ENCODE measurements at regions not wholly inside any gene's neighbourhood (a gene's known extent, or its start where the extent isn't known, plus 50 kb on each side); places are given as distances from the start of the nearest gene placed in this dataset.

- no peak for DNase-seq
- H3K4me1 ChIP-seq (ENCODE audit: low read length): no peaks in the 10 kb centered on the region
- H3K27me3 ChIP-seq (ENCODE audit: low read length): no peaks in the 10 kb centered on the region
- H3K9me3 ChIP-seq (ENCODE audit: low read length): peaks cover 13% of the 10 kb centered on the region
- H3K9ac ChIP-seq (ENCODE audit: low read length): no peak overlapping the region
- no peak overlapping the region for H3K4me2 ChIP-seq (ENCODE audit: low read depth, low read length, poor library complexity, severe bottlenecking)
- H3K79me2 ChIP-seq (ENCODE audit: low read length): no peaks in the 10 kb centered on the region
- H3K36me3 ChIP-seq (ENCODE audit: insufficient read depth, low read length): no peaks in the 10 kb centered on the region
- H4K20me1 ChIP-seq (ENCODE audit: insufficient read depth, low read depth, low read length): no peaks in the 10 kb centered on the region
- H3K9me2 ChIP-seq (replicated peaks; ENCODE audit: insufficient read depth, low read length): no peaks in the 10 kb centered on the region
- H3K27ac ChIP-seq (ENCODE audit: low read length): no peak overlapping the region
- no peak overlapping the region for H2AFZ ChIP-seq (ENCODE audit: low read length)
- no peak overlapping the region for H3K4me3 ChIP-seq (ENCODE audit: low read length)
These were observed 1223.8 kb downstream of the NXPH1 start for GRCh38 chr7:9657257-9657656.

- H2AFZ ChIP-seq (ENCODE audit: low read length): no peak overlapping the region
These were observed 1238.8 kb downstream of the NXPH1 start for GRCh38 chr7:9671979-9672917.

GRCh38 chr7:9680713-9681112, 1247.3 kb downstream of the NXPH1 start:
- no peaks in the 10 kb centered on the region for H3K4me1 ChIP-seq (ENCODE audit: low read length)
- H3K79me2 ChIP-seq (ENCODE audit: low read length): no peaks in the 10 kb centered on the region
- no peaks in the 10 kb centered on the region for H3K27me3 ChIP-seq (ENCODE audit: low read length)
- no peaks in the 10 kb centered on the region for H3K9me2 ChIP-seq (replicated peaks; ENCODE audit: insufficient read depth, low read length)
- H3K9me3 ChIP-seq (ENCODE audit: low read length): peaks cover 19% of the 10 kb centered on the region
- H3K9ac ChIP-seq (ENCODE audit: low read length): no peak overlapping the region
- no peak overlapping the region for H3K4me3 ChIP-seq (ENCODE audit: low read length)
- H3K27ac ChIP-seq (ENCODE audit: low read length): no peak overlapping the region
- H2AFZ ChIP-seq (ENCODE audit: low read length): no peak overlapping the region
- no peak for DNase-seq
- no peak overlapping the region for H3K4me2 ChIP-seq (ENCODE audit: low read depth, low read length, poor library complexity, severe bottlenecking)
- H3K36me3 ChIP-seq (ENCODE audit: insufficient read depth, low read length): no peaks in the 10 kb centered on the region
- no peaks in the 10 kb centered on the region for H4K20me1 ChIP-seq (ENCODE audit: insufficient read depth, low read depth, low read length)

More at GRCh38 chr7:9671979-9672917, 1238.8 kb downstream of the NXPH1 start:
- H3K9me3 ChIP-seq (ENCODE audit: low read length): peaks cover 10% of the 10 kb centered on the region
- H3K4me3 ChIP-seq (ENCODE audit: low read length): no peak overlapping the region
- no peaks in the 10 kb centered on the region for H3K79me2 ChIP-seq (ENCODE audit: low read length)
- H3K4me2 ChIP-seq (ENCODE audit: low read depth, low read length, poor library complexity, severe bottlenecking): no peak overlapping the region
- no peak for DNase-seq
- H3K4me1 ChIP-seq (ENCODE audit: low read length): no peaks in the 10 kb centered on the region
- no peaks in the 10 kb centered on the region for H4K20me1 ChIP-seq (ENCODE audit: insufficient read depth, low read depth, low read length)
- no peak overlapping the region for H3K27ac ChIP-seq (ENCODE audit: low read length)
- no peaks in the 10 kb centered on the region for H3K27me3 ChIP-seq (ENCODE audit: low read length)
- H3K9ac ChIP-seq (ENCODE audit: low read length): no peak overlapping the region
- no peaks in the 10 kb centered on the region for H3K36me3 ChIP-seq (ENCODE audit: insufficient read depth, low read length)
- no peaks in the 10 kb centered on the region for H3K9me2 ChIP-seq (replicated peaks; ENCODE audit: insufficient read depth, low read length)

GRCh38 chr7:9681284-9681683, 1247.9 kb downstream of the NXPH1 start:
- H3K27ac ChIP-seq (ENCODE audit: low read length): no peak overlapping the region
- peaks cover 14% of the 10 kb centered on the region for H3K9me3 ChIP-seq (ENCODE audit: low read length)
- H4K20me1 ChIP-seq (ENCODE audit: insufficient read depth, low read depth, low read length): no peaks in the 10 kb centered on the region
- H3K4me1 ChIP-seq (ENCODE audit: low read length): no peaks in the 10 kb centered on the region
- no peak for DNase-seq
- H3K4me2 ChIP-seq (ENCODE audit: low read depth, low read length, poor library complexity, severe bottlenecking): no peak overlapping the region
- H3K4me3 ChIP-seq (ENCODE audit: low read length): no peak overlapping the region
- no peak overlapping the region for H3K9ac ChIP-seq (ENCODE audit: low read length)
- no peaks in the 10 kb centered on the region for H3K9me2 ChIP-seq (replicated peaks; ENCODE audit: insufficient read depth, low read length)
- no peak overlapping the region for H2AFZ ChIP-seq (ENCODE audit: low read length)
- H3K79me2 ChIP-seq (ENCODE audit: low read length): no peaks in the 10 kb centered on the region
- no peaks in the 10 kb centered on the region for H3K27me3 ChIP-seq (ENCODE audit: low read length)
- no peaks in the 10 kb centered on the region for H3K36me3 ChIP-seq (ENCODE audit: insufficient read depth, low read length)

- Histone ChIP-seq H4K20me1 (ENCODE audit: insufficient read depth, low read depth, low read length) (no peaks in the 10 kb centered on the region), H3K36me3 (ENCODE audit: insufficient read depth, low read length) (no peaks in the 10 kb centered on the region), H3K27me3 (ENCODE audit: low read length) (no peaks in the 10 kb centered on the region), H3K4me3 (ENCODE audit: low read length) (no peak overlapping the region), H3K27ac (ENCODE audit: low read length) (no peak overlapping the region), H3K9me2 (replicated peaks; ENCODE audit: insufficient read depth, low read length) (no peaks in the 10 kb centered on the region), H2AFZ (ENCODE audit: low read length) (no peak overlapping the region), H3K4me1 (ENCODE audit: low read length) (no peaks in the 10 kb centered on the region), H3K79me2 (ENCODE audit: low read length) (no peaks in the 10 kb centered on the region), H3K9me3 (ENCODE audit: low read length) (peaks cover 24% of the 10 kb centered on the region), H3K4me2 (ENCODE audit: low read depth, low read length, poor library complexity, severe bottlenecking) (no peak overlapping the region), H3K9ac (ENCODE audit: low read length) (no peak overlapping the region)
- no peak for DNase-seq
These were observed 1257.9 kb downstream of the NXPH1 start for GRCh38 chr7:9691286-9691685.

- H3K27ac ChIP-seq (ENCODE audit: low read length): no peak overlapping the region
- no peak overlapping the region for H3K4me2 ChIP-seq (ENCODE audit: low read depth, low read length, poor library complexity, severe bottlenecking)
- no peaks in the 10 kb centered on the region for H3K36me3 ChIP-seq (ENCODE audit: insufficient read depth, low read length)
- no peaks in the 10 kb centered on the region for H3K4me1 ChIP-seq (ENCODE audit: low read length)
- no peak overlapping the region for H3K4me3 ChIP-seq (ENCODE audit: low read length)
- no peak overlapping the region for H3K9ac ChIP-seq (ENCODE audit: low read length)
- H2AFZ ChIP-seq (ENCODE audit: low read length): no peak overlapping the region
- no peak for DNase-seq
- H3K9me3 ChIP-seq (ENCODE audit: low read length): peaks cover 10% of the 10 kb centered on the region
- H4K20me1 ChIP-seq (ENCODE audit: insufficient read depth, low read depth, low read length): no peaks in the 10 kb centered on the region
- H3K27me3 ChIP-seq (ENCODE audit: low read length): no peaks in the 10 kb centered on the region
- H3K79me2 ChIP-seq (ENCODE audit: low read length): no peaks in the 10 kb centered on the region
- no peaks in the 10 kb centered on the region for H3K9me2 ChIP-seq (replicated peaks; ENCODE audit: insufficient read depth, low read length)
These were observed 1265.0 kb downstream of the NXPH1 start for GRCh38 chr7:9698375-9698774.

GRCh38 chr7:9709216-9709615, 1264.5 kb upstream of the PHF14 start:
- H2AFZ ChIP-seq (ENCODE audit: low read length): no peak overlapping the region
- H3K27ac ChIP-seq (ENCODE audit: low read length): no peak overlapping the region
- H3K79me2 ChIP-seq (ENCODE audit: low read length): no peaks in the 10 kb centered on the region
- no peaks in the 10 kb centered on the region for H3K27me3 ChIP-seq (ENCODE audit: low read length)
- no peak for DNase-seq
- H4K20me1 ChIP-seq (ENCODE audit: insufficient read depth, low read depth, low read length): no peaks in the 10 kb centered on the region
- no peak overlapping the region for H3K9ac ChIP-seq (ENCODE audit: low read length)
- H3K4me1 ChIP-seq (ENCODE audit: low read length): no peaks in the 10 kb centered on the region
- no peak overlapping the region; the same call in 1 of the 2 replicates for H3K4me3 ChIP-seq (ENCODE audit: low read length)
- no peak overlapping the region for H3K4me2 ChIP-seq (ENCODE audit: low read depth, low read length, poor library complexity, severe bottlenecking)
- no peaks in the 10 kb centered on the region for H3K36me3 ChIP-seq (ENCODE audit: insufficient read depth, low read length)
- no peaks in the 10 kb centered on the region; the same call in 1 of the 2 replicates for H3K9me2 ChIP-seq (replicated peaks; ENCODE audit: insufficient read depth, low read length)
- H3K9me3 ChIP-seq (ENCODE audit: low read length): peaks cover 17% of the 10 kb centered on the region

- H2AFZ ChIP-seq (ENCODE audit: low read length): no peak overlapping the region
- H3K27ac ChIP-seq (ENCODE audit: low read length): no peak overlapping the region
- no peak overlapping the region for H3K9ac ChIP-seq (ENCODE audit: low read length)
- H3K27me3 ChIP-seq (ENCODE audit: low read length): no peaks in the 10 kb centered on the region
- H3K9me2 ChIP-seq (replicated peaks; ENCODE audit: insufficient read depth, low read length): no peaks in the 10 kb centered on the region
- H3K4me1 ChIP-seq (ENCODE audit: low read length): no peaks in the 10 kb centered on the region
- H3K4me3 ChIP-seq (ENCODE audit: low read length): no peak overlapping the region
- no peaks in the 10 kb centered on the region for H4K20me1 ChIP-seq (ENCODE audit: insufficient read depth, low read depth, low read length)
- DNase-seq: no peak
- H3K4me2 ChIP-seq (ENCODE audit: low read depth, low read length, poor library complexity, severe bottlenecking): no peak overlapping the region
- peaks cover 10% of the 10 kb centered on the region for H3K9me3 ChIP-seq (ENCODE audit: low read length)
- no peaks in the 10 kb centered on the region for H3K36me3 ChIP-seq (ENCODE audit: insufficient read depth, low read length)
- H3K79me2 ChIP-seq (ENCODE audit: low read length): no peaks in the 10 kb centered on the region
These were observed 1262.3 kb upstream of the PHF14 start for GRCh38 chr7:9711259-9711918.

Measured in Karpas-422 (cell line).